ENCODE measurements at regions not wholly inside any gene's neighbourhood (a gene's known extent, or its start where the extent isn't known, plus 50 kb on each side); places are given as distances from the start of the nearest gene placed in this dataset.

DNA sequence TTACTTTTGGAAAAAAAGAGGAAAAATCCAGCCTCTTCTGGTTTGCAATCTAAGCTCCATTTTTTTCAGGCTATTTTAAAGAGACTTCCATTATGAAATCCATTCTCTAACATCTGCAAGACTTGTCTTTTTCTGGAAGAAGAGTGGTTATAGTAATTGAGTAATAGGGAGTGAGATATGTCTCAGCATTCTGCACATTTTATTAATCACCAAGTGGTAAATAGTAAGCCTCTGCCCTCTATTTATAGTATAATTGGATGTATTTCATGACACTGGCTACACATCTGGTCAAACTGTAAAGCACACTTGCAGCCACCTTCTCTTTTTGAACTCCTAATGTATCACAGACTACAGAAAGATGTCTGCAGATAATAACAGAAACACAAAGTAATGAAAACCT is 391.1 kb downstream of the ETS1 start:
- H3K9ac ChIP-seq, result no peak overlapping the region
- no peaks in the 10 kb centered on the region for H4K20me1 ChIP-seq
- no peak for TF ChIP-seq Cebpa-rat (IDR thresholded peaks at IDR 0.05)
- H3K36me3 ChIP-seq, result no peaks in the 10 kb centered on the region
- H3K27ac ChIP-seq, result peak overlapping the region in 8 of 11 experiments; percentile 9 to 80 (median 77); a peak in 13 of 22 replicates
- no peak overlapping the region for H3K4me3 ChIP-seq
- H3K27me3 ChIP-seq, result no peaks in the 10 kb centered on the region
- H3K4me2 ChIP-seq, result peak overlapping the region in 9 of 11 experiments; percentile 6 to 80 (median 52); a peak in 16 of 22 replicates
- peaks cover 29 to 49% (median 33%) of the 10 kb centered on the region in 10 experiments for H3K4me1 ChIP-seq
- H3K9me3 ChIP-seq (replicated peaks in 1 of 11), result no peaks in the 10 kb centered on the region

DNA sequence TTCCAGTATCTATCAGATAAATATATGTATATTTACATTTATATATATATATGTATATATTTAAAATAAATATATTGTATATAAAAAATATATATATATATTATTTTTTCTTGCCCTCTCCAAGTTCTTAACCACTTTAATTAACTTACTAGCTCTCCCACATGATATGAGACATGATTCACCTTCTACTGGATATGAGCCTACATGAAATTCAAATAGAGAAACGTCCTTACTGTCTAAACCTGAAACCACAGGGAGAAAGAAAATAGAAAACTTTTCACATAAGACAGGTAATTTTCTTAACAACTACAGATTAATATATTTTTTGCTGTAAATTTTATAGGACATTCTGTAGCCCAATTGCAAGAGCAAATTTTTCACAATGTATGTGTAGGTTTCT is 391.6 kb downstream of the ETS1 start:
- no peaks in the 10 kb centered on the region for H3K27me3 ChIP-seq
- H3K9me3 ChIP-seq (replicated peaks in 1 of 11), result no peaks in the 10 kb centered on the region
- TF ChIP-seq Cebpa-rat (IDR thresholded peaks at IDR 0.05), result no peak
- peak overlapping the region in 6 of 11 experiments; percentile 44 to 62 (median 56); a peak in 9 of 22 replicates for H3K9ac ChIP-seq
- peak overlapping the region; percentile 16 to 80 (median 67); a peak in 17 of 22 replicates for H3K4me2 ChIP-seq
- no peak overlapping the region for H3K4me3 ChIP-seq
- H3K27ac ChIP-seq, result peak overlapping the region in 9 of 11 experiments; percentile 8 to 80 (median 77); a peak in 16 of 22 replicates
- peaks cover 29 to 49% (median 33%) of the 10 kb centered on the region in 10 experiments for H3K4me1 ChIP-seq
- no peaks in the 10 kb centered on the region for H4K20me1 ChIP-seq
- no peaks in the 10 kb centered on the region for H3K36me3 ChIP-seq

DNA sequence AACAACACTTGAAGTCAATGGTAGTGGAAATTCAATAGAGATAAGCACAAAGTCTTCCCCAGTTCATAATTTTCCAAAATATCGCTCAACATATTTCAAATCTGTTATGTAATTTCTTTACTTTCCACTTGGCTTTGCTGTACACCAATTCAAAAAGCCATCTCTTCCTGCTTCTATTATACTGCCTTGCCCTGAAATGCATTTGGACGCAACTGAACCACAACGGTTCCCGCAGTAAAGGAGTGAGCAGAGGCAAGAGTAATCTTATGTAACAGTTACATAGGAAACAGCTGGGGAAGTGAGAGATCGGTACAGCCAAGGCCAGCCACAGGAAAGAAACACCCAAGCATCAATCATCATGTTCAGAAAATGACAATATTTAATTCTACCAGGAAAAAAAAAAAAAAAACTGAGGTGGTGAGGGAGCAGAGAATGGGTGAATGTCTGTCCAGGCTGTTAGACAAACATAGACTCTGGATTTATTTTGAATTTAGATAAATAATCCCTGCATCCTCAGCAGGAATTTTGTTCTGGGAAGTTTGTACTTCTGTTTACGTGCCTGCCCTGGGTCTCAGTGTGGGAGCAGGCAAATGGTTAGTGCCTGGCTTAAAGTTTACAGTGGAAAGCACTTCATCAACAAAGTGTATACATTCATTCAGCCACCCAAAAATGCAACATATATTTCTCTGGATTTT is 392.2 kb downstream of the ETS1 start:
- peak in 2 of 11 experiments; percentile 26 to 75; a peak in 3 of 22 replicates for TF ChIP-seq Cebpa-rat (IDR thresholded peaks at IDR 0.05)
- Histone ChIP-seq H3K9me3 (replicated peaks in 1 of 11) (no peaks in the 10 kb centered on the region), H3K4me3 (no peak overlapping the region; a peak in 1 of 20 replicates), H3K4me1 (peaks cover 29 to 49% (median 33%) of the 10 kb centered on the region in 10 experiments), H3K36me3 (no peaks in the 10 kb centered on the region), H3K27ac (peak overlapping the region in 9 of 11 experiments; percentile 43 to 80 (median 77); a peak in 17 of 22 replicates), H4K20me1 (no peaks in the 10 kb centered on the region), H3K9ac (peak overlapping the region in 8 of 11 experiments; percentile 44 to 62 (median 56); a peak in 15 of 22 replicates), H3K27me3 (no peaks in the 10 kb centered on the region), H3K4me2 (peak overlapping the region; percentile 16 to 80 (median 67); a peak in 21 of 22 replicates)

DNA sequence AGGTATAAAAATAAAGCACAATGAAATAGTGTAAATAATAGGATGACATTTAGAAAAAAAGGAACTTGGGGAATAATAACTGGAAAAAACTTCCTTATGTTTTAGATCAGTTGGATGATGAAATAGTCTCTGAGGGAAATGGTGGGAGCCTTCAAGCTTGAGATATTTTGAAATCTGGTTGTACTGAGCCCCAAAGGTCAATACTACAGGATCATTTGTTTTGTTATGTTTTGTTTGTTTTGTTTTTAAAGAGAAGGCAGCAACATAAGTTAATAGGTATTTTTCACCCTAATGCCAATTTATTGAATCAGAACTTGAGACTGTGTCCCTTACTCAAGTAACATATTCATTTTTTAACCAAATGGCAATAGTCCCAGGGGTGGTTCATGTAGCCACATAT is 393.1 kb downstream of the ETS1 start:
- no peaks in the 10 kb centered on the region for H4K20me1 ChIP-seq
- peak overlapping the region; percentile 16 to 80 (median 67) for H3K4me2 ChIP-seq
- no peak overlapping the region; a peak in 1 of 20 replicates for H3K4me3 ChIP-seq
- H3K27me3 ChIP-seq, result no peaks in the 10 kb centered on the region
- no peaks in the 10 kb centered on the region for H3K9me3 ChIP-seq (replicated peaks in 1 of 11)
- H3K9ac ChIP-seq, result peak overlapping the region in 7 of 11 experiments; percentile 9 to 60 (median 43); a peak in 12 of 22 replicates
- peak overlapping the region in 9 of 11 experiments; percentile 43 to 80 (median 77); a peak in 18 of 22 replicates for H3K27ac ChIP-seq
- no peak for TF ChIP-seq Cebpa-rat (IDR thresholded peaks at IDR 0.05)
- H3K36me3 ChIP-seq, result no peaks in the 10 kb centered on the region
- peaks cover 29 to 49% (median 33%) of the 10 kb centered on the region in 10 experiments for H3K4me1 ChIP-seq

DNA sequence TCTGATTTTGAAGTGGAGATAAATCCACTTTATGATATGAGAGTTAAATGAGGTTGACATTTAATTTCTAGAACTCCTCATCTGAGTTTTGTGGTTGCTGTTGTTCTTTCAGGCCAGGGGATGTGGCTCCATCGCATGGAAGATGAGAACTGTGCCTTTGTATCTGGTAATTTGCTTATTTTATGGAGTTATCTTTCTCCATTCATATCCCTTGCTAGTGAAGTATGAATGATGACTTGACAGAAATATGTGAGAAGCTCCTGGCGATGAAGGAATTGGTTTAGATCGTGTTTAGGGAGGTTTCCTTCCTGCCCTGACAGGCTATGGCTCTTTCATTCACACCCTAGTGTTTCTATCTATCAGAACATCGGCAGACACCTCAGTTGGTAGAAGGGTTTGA is 393.7 kb downstream of the ETS1 start:
- no peaks in the 10 kb centered on the region for H3K27me3 ChIP-seq

DNA sequence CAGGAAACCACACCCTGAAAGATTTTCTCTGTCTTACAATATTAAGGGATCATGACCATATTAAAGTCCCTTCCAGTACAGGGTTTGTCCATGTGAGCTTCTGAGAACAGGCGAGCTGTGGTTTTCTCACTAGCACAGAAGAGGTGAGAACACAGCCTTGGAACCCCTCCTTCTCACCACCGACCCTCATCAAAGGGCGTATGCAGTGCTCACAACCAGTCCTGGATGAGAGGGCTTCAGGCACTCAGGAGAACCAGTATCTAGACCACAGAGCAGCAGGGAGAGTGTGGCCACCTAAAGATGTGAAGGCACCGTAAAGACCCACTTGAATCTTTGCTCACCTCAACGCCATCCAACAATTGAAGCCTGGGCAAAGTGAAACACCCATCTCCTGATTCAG is 397.0 kb downstream of the ETS1 start:
- H3K36me3 ChIP-seq, result no peaks in the 10 kb centered on the region
- H3K27ac ChIP-seq, result no peak overlapping the region
- TF ChIP-seq Cebpa-rat (IDR thresholded peaks at IDR 0.05), result no peak
- H3K9ac ChIP-seq, result no peak overlapping the region
- H3K9me3 ChIP-seq (replicated peaks in 1 of 11), result peaks cover 1 to 14% (median 8%) of the 10 kb centered on the region in 11 experiments; a peak in 21 of 22 replicates
- no peaks in the 10 kb centered on the region for H4K20me1 ChIP-seq
- H3K4me3 ChIP-seq, result no peak overlapping the region
- no peaks in the 10 kb centered on the region for H3K27me3 ChIP-seq
- H3K4me1 ChIP-seq, result peaks cover 18 to 23% (median 21%) of the 10 kb centered on the region in 10 experiments
- H3K4me2 ChIP-seq, result no peak overlapping the region

More for the DNA sequence above, 393.7 kb downstream of the ETS1 start:
- Histone ChIP-seq H3K36me3 (no peaks in the 10 kb centered on the region), H3K27ac (peak overlapping the region in 8 of 11 experiments; percentile 53 to 80 (median 77); a peak in 14 of 22 replicates), H3K4me2 (peak overlapping the region; percentile 16 to 80 (median 67); a peak in 21 of 22 replicates), H3K4me3 (no peak overlapping the region), H3K9ac (peak overlapping the region in 1 of 11 experiments; percentile 6; a peak in 1 of 22 replicates), H3K9me3 (replicated peaks in 1 of 11) (no peaks in the 10 kb centered on the region), H3K4me1 (peaks cover 29 to 48% (median 33%) of the 10 kb centered on the region in 10 experiments), H4K20me1 (no peaks in the 10 kb centered on the region)
- TF ChIP-seq Cebpa-rat (IDR thresholded peaks at IDR 0.05), result no peak

DNA sequence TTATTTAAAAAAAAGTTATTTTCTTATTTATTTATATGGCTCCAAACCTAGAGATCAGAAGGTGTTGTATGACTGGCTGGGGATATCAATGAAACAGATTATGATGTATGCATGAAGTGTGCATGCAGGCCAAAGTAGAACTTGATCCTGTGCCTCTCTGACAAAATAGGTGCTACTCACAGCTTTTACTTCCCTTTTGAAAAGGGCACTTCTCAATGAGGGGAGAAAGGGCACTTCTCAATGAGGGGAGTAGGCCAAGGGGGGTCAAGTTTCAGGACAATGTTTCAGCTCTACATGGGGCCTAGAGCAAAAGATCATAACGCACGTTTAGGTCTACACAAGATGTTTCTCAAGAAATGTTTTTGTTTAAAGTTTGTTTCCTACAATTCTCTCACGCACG is 397.5 kb downstream of the ETS1 start:
- H3K27me3 ChIP-seq, result no peaks in the 10 kb centered on the region
- H3K4me3 ChIP-seq, result no peak overlapping the region
- H3K36me3 ChIP-seq, result no peaks in the 10 kb centered on the region
- no peak for TF ChIP-seq Cebpa-rat (IDR thresholded peaks at IDR 0.05)
- H3K4me2 ChIP-seq, result no peak overlapping the region
- peaks cover 13 to 18% (median 16%) of the 10 kb centered on the region in 10 experiments for H3K4me1 ChIP-seq
- H3K9me3 ChIP-seq (replicated peaks in 1 of 11), result peaks cover 6 to 19% (median 13%) of the 10 kb centered on the region in 11 experiments
- H4K20me1 ChIP-seq, result no peaks in the 10 kb centered on the region
- no peak overlapping the region for H3K9ac ChIP-seq
- H3K27ac ChIP-seq, result no peak overlapping the region

DNA sequence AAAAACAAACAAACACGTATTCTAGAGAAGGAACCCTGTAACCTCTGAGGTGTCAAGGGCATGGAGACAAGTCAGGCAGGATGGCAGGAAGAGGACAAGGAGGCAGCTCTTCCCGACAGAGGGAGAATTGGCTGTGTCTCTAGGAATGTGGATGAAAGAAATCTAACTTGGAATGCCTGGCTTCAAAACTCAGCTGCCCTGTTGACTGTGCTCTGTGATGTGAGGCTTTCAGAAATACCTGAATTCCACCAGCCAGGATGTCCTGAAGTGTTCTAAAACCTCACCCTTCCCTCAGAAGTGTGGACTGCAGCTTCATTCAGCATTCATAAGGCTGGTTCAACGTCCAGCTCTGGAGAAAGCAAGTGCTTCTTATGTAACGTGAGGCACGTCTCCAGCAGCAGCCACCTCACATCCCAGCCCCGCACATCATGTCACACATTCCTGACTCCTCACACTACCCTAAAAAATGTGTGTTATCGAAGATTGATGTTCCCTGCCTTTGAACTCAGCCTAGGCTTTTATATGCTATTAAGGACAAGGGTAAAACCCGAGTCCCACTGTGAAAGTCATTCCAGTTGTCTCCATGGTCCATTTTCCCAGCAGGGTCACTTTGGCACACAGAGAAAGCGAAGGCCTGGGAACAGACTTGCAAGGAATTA is 398.9 kb downstream of the ETS1 start:
- Histone ChIP-seq H3K36me3 (no peaks in the 10 kb centered on the region), H3K27ac (no peak overlapping the region), H4K20me1 (no peaks in the 10 kb centered on the region), H3K4me2 (no peak overlapping the region), H3K9ac (no peak overlapping the region), H3K9me3 (replicated peaks in 1 of 11) (peaks cover 10 to 28% (median 19%) of the 10 kb centered on the region in 11 experiments), H3K27me3 (no peaks in the 10 kb centered on the region), H3K4me1 (peaks cover 0 to 5% (median 2%) of the 10 kb centered on the region in 10 experiments; a peak in 16 of 20 replicates), H3K4me3 (no peak overlapping the region)
- no peak for TF ChIP-seq Cebpa-rat (IDR thresholded peaks at IDR 0.05)

DNA sequence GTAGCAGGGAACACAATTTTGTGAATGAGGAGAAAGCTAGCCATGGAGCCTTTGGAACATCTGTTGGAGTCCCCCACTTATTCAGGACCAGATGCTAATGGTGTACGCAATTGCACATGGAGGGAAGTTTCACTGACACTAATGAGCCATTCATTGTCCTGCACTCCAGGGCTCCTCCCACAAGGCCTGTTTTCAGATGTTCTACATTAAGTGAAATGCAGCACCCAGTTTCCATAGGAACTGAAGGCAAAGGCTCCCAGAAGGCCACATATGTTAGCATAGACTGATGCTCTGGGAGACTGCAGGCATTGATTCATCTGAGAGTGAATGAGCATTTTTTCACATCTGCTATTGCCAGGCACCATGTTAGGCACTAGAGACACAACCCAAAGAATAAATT is 399.5 kb downstream of the ETS1 start:
- H4K20me1 ChIP-seq, result no peaks in the 10 kb centered on the region
- no peak for TF ChIP-seq Cebpa-rat (IDR thresholded peaks at IDR 0.05)
- H3K9me3 ChIP-seq (replicated peaks in 1 of 11), result peaks cover 10 to 28% (median 19%) of the 10 kb centered on the region in 11 experiments
- no peaks in the 10 kb centered on the region for H3K27me3 ChIP-seq
- no peaks in the 10 kb centered on the region; a peak in 1 of 20 replicates for H3K4me1 ChIP-seq
- no peak overlapping the region for H3K27ac ChIP-seq
- H3K4me3 ChIP-seq, result no peak overlapping the region
- H3K9ac ChIP-seq, result no peak overlapping the region
- H3K36me3 ChIP-seq, result no peaks in the 10 kb centered on the region
- H3K4me2 ChIP-seq, result no peak overlapping the region
